ENCODE measurements at regions not wholly inside any gene's neighbourhood (a gene's known extent, or its start where the extent isn't known, plus 50 kb on each side); places are given as distances from the start of the nearest gene placed in this dataset.
A peak's percentile ranks its signal among the peaks of the same experiment; 100 is the strongest.

- TF ChIP-seq MAFK (IDR thresholded peaks at IDR 0.05; ENCODE audit: partially characterized antibody) (peak; percentile 30), RARB (CRISPR knock-in tag; IDR thresholded peaks at IDR 0.05) (no peak), ZC3H11A (IDR thresholded peaks at IDR 0.05) (no peak)
- Histone ChIP-seq H3K9me3 (no peaks in the 10 kb centered on the region), H3K4me3 (no peak overlapping the region), H3K4me1 (no peaks in the 10 kb centered on the region), H3K27ac (no peak overlapping the region), H3K4me2 (no peak overlapping the region)
- ATAC-seq (no peak), FAIRE-seq (no peak), DNase-seq (ENCODE audit: low read depth in 1 of 2, low spot score in 1 of 2) (no peak)
- 91% methylated on average over 1 of the region's 1 CpG for WGBS (ENCODE audit: missing lambda C conversion rate)
- POLR2A ChIA-PET = no interaction called here
- CTCF ChIA-PET = no interaction called here
Measured at GRCh38 chr1:169025412-169025811, 81.1 kb upstream of the ATP1B1 start.

- Histone ChIP-seq H3K4me2 (no peak overlapping the region), H3K4me1 (no peaks in the 10 kb centered on the region), H3K27ac (no peak overlapping the region), H3K9me3 (no peaks in the 10 kb centered on the region), H3K4me3 (no peak overlapping the region)
- ATAC-seq = no peak
- CTCF ChIA-PET = interaction anchor here (1.3 kb wide), 1 partner anchor 15 kb away, joined by 3 read pairs; no protein-coding TSS in a partner anchor
- TF ChIP-seq, protein P1, sequence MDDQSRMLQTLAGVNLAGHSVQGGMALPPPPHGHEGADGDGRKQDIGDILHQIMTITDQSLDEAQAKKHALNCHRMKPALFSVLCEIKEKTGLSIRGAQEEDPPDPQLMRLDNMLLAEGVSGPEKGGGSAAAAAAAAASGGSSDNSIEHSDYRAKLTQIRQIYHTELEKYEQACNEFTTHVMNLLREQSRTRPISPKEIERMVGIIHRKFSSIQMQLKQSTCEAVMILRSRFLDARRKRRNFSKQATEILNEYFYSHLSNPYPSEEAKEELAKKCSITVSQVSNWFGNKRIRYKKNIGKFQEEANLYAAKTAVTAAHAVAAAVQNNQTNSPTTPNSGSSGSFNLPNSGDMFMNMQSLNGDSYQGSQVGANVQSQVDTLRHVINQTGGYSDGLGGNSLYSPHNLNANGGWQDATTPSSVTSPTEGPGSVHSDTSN (IDR thresholded peaks at IDR 0.05) = no peak
- TF ChIP-seq KDM1A (IDR thresholded peaks at IDR 0.05; ENCODE audit: low read depth) = no peak
- no peak for TF ChIP-seq CHD4 (IDR thresholded peaks at IDR 0.05; ENCODE audit: borderline replicate concordance)
- no peak for TF ChIP-seq PHF8 (IDR thresholded peaks at IDR 0.05; ENCODE audit: borderline replicate concordance, low read depth)
- TF ChIP-seq MYC (IDR thresholded peaks at IDR 0.05; ENCODE audit: borderline replicate concordance, low read length) = no peak
- TF ChIP-seq, protein P2, sequence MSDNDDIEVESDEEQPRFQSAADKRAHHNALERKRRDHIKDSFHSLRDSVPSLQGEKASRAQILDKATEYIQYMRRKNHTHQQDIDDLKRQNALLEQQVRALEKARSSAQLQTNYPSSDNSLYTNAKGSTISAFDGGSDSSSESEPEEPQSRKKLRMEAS (IDR thresholded peaks at IDR 0.05) = no peak
- no peak for TF ChIP-seq CBX2 (IDR thresholded peaks at IDR 0.05; ENCODE audit: borderline replicate concordance, low read depth)
- no peak for TF ChIP-seq NPAS2 (CRISPR knock-in tag; IDR thresholded peaks at IDR 0.05; ENCODE audit: borderline replicate concordance)
- TF ChIP-seq ESRRA (IDR thresholded peaks at IDR 0.05; ENCODE audit: borderline replicate concordance, low read length) = no peak
- TF ChIP-seq HOXA7 (CRISPR knock-in tag; IDR thresholded peaks at IDR 0.05) = no peak
- no peak for TF ChIP-seq CHD2 (IDR thresholded peaks at IDR 0.05; ENCODE audit: low read length, partially characterized antibody)
- TF ChIP-seq SREBF2 (IDR thresholded peaks at IDR 0.05) = no peak
- TF ChIP-seq KDM5A (IDR thresholded peaks at IDR 0.05) = no peak
- no peak for TF ChIP-seq FOSB (CRISPR knock-in tag; IDR thresholded peaks at IDR 0.05)
- no peak for TF ChIP-seq RFX5 (IDR thresholded peaks at IDR 0.05)
- TF ChIP-seq CTCF (IDR thresholded peaks at IDR 0.05) = no peak
- no peak for TF ChIP-seq HOXB13 (CRISPR knock-in tag; IDR thresholded peaks at IDR 0.05; ENCODE audit: low read depth)
- no peak for TF ChIP-seq ZFP36 (IDR thresholded peaks at IDR 0.05; ENCODE audit: borderline replicate concordance, partially characterized antibody)
- 72% methylated on average over 8 of the region's 8 CpGs for WGBS (ENCODE audit: missing lambda C conversion rate)
- POLR2A ChIA-PET = no interaction called here
- no peak for DNase-seq (ENCODE audit: low read depth in 1 of 2, low spot score in 1 of 2)
- FAIRE-seq = no peak
Measured at GRCh38 chr1:169027607-169028320, 78.7 kb upstream of the ATP1B1 start.
